NT2/D1 (cell line): ENCODE measurements at regions not wholly inside any gene's neighbourhood (a gene's known extent, or its start where the extent isn't known, plus 50 kb on each side); places are given as distances from the start of the nearest gene placed in this dataset.
A peak's percentile ranks its signal among the peaks of the same experiment; 100 is the strongest.

Experiments
- DNase-seq: peaks from one replicate; pipeline ENCODE4 v3.0.0-alpha.2; 2011; ENCODE audit warnings: low read depth, low spot score
- H3K27me3 ChIP-seq: 2 replicates; pipeline ENCODE4 v1.6.0; 2011; ENCODE audit warnings: mild to moderate bottlenecking; ENCODE audit not compliant: insufficient read length, insufficient read depth
- H3K36me3 ChIP-seq: 2 replicates; pipeline ENCODE4 v1.6.1; 2011; ENCODE audit warnings: mild to moderate bottlenecking, low read length, mixed read lengths; ENCODE audit not compliant: insufficient read depth, insufficient read length
- H3K4me1 ChIP-seq: 2 replicates; pipeline ENCODE4 v1.5.1; 2011; ENCODE audit not compliant: insufficient read depth, insufficient read length
- H3K4me3 ChIP-seq: 2 replicates; pipeline ENCODE4 v1.5.1; 2011; ENCODE audit warnings: low read depth; ENCODE audit not compliant: insufficient read length
- H3K9ac ChIP-seq: 2 replicates; pipeline ENCODE4 v1.6.0; 2011; ENCODE audit warnings: low read depth; ENCODE audit not compliant: insufficient read length
- H3K9me3 ChIP-seq: 2 replicates; pipeline ENCODE4 v1.5.1; 2011; ENCODE audit warnings: mild to moderate bottlenecking, low read length; ENCODE audit not compliant: insufficient read depth
- SUZ12 ChIP-seq: IDR thresholded peaks from 2 replicates; pipeline ENCODE4 v1.6.1; 2011; ENCODE audit not compliant: insufficient read length, insufficient read depth; ENCODE audit errors: extremely low read depth
- YY1 ChIP-seq: IDR thresholded peaks from 2 replicates; pipeline ENCODE4 v1.6.1; 2011; ENCODE audit not compliant: insufficient read length, insufficient read depth
- ZNF274 ChIP-seq: IDR thresholded peaks from 2 replicates; pipeline ENCODE4 v1.6.1; 2011; ENCODE audit warnings: mild to moderate bottlenecking, low read depth, low read length

DNA sequence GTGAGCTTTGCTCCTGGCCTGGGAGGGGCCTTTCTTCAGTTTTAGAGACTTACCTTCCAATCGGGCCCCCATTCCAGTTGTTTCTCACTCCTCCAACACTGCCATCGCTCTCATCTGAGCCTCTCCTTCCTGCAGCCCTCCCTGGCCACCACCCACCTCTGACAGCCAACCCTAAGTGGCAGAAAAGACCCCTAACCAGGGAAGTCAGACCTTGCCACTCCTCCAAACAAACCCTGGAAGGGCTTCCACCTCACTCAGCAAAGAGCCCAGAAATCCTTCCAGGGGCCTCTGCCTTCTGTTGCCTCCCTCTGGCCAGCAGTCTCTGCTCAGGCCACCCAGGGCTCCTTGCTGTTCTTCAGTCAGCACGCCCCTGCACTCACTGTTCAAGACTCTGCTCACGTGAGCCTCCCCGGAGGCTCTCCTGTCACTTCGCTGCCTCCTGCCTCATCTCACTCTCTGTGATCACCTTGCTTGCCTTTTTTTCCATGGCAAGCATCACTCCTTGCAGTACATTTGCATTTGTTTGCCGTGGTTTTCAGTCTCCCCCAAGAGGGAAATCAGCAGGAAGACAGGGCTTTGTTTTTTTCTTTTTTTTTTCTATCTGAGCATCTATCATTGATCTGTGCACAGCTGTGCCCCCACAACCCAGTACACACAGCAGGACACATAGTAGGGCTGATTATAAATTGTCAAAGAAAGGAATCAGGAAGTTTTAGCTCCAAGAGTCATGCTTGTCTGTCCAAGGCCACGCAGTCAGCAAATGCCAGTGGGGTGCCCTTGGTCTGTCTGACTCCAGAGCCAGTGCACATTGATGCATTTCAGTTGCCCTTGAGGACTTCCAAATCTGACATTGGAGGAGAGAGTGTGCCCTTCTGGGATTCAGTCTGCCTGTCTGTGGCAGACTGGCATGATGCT, 83.9 kb downstream of the INHBB start:
- H3K36me3 ChIP-seq = no peaks in the 10 kb centered on the region
- DNase-seq = peak; percentile 56
- H3K9ac ChIP-seq = peak overlapping the region; percentile 28
- no peaks in the 10 kb centered on the region for H3K9me3 ChIP-seq
- peaks cover 34% of the 10 kb centered on the region for H3K27me3 ChIP-seq
- TF ChIP-seq SUZ12 (no peak), ZNF274 (no peak), YY1 (no peak)
- H3K4me1 ChIP-seq = peaks cover 23% of the 10 kb centered on the region
- no peak overlapping the region for H3K4me3 ChIP-seq

DNA sequence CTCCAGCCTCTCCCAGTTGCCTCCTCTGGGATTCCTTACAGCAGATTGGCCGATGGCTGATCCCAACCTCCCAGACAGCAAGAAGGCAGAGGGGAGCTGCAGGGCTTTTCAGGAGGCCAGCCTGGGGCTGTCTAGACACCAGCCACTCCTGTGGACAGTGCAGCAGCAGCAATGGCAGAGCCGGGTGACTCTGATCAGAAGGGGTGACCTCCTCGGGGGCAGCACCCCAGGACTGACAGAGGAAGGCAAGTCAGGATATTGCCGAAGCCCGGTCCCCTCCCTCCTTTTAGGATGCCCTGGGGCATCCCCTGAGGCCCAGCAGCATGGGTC, 84.5 kb downstream of the INHBB start:
- TF ChIP-seq YY1 (no peak), SUZ12 (no peak), ZNF274 (no peak)
- H3K4me3 ChIP-seq = no peak overlapping the region
- no peak overlapping the region for H3K9ac ChIP-seq
- peaks cover 28% of the 10 kb centered on the region for H3K4me1 ChIP-seq
- no peaks in the 10 kb centered on the region for H3K36me3 ChIP-seq
- DNase-seq = no peak
- H3K27me3 ChIP-seq = peaks cover 40% of the 10 kb centered on the region
- no peaks in the 10 kb centered on the region for H3K9me3 ChIP-seq

DNA sequence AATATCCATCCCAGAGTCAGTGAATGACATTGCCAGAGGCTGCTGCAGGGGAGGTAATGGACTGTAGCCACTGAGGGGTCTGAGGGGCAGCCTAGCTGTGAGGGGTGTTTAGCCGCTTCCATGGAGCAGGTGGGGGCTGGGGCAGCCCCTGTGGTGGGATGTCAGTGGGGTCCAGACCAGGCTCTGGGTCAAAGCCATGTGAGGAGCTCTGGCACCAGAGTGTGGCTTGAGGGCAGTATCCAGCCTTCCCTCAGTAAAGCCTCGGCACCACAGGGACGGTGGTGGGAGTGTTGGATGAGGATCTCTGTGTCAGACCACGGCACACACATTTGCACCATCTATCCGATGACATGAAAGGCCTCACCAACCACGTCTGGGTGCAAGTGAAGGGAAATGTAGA, 85.0 kb downstream of the INHBB start:
- no peak overlapping the region for H3K4me3 ChIP-seq
- H3K4me1 ChIP-seq = peaks cover 28% of the 10 kb centered on the region
- no peak overlapping the region for H3K9ac ChIP-seq
- no peaks in the 10 kb centered on the region for H3K9me3 ChIP-seq
- DNase-seq = no peak
- H3K36me3 ChIP-seq = no peaks in the 10 kb centered on the region
- TF ChIP-seq SUZ12 (no peak), YY1 (no peak)
- H3K27me3 ChIP-seq = peaks cover 45% of the 10 kb centered on the region

DNA sequence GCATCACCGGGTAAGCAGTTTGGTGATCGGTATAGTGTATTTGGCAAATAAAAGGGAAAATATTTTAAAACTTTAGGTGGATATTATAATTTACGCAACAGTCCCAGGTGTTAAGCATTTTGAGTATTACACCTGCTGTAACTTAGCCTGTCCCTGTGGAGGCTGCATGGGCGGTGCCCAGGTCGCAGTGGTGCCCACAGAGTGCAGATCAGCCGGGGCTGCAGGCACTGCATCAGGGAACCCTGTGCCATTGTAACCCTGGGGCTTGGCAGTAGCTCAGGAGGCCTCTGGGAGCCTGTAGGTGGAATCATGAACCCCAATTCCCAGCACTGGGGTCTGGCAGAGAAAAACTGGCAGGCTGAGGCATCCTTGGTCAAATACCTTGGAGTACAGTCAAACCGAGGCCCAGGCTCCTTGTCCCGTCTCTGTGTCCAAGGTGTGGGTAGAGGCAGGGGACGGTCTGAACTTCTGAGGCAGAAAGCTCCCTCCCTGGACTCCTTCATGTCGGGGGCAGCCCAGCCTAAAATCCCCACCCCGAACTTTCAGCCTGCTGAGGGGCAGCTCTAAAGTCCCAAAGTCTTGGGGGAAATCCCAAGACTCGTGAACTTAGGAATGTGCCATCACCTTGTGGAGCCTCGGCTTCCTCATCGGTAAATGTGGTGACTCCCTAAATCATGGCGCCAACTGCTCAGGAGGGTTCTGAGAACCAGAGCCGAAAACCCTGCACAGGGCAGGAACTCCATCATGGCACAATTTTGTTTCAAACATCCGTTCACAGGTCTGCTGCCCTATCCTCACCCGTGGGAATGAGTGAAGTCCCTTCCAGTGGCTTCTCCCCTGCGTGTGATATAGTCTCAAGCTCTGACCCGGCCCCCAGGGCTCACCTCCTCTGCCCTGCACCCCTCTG, 85.7 kb downstream of the INHBB start:
- no peak overlapping the region for H3K9ac ChIP-seq
- TF ChIP-seq YY1 (no peak), ZNF274 (no peak), SUZ12 (no peak)
- peaks cover 28% of the 10 kb centered on the region for H3K4me1 ChIP-seq
- H3K27me3 ChIP-seq = peaks cover 47% of the 10 kb centered on the region
- no peak overlapping the region for H3K4me3 ChIP-seq
- no peaks in the 10 kb centered on the region for H3K9me3 ChIP-seq
- no peaks in the 10 kb centered on the region for H3K36me3 ChIP-seq
- no peak for DNase-seq

DNA sequence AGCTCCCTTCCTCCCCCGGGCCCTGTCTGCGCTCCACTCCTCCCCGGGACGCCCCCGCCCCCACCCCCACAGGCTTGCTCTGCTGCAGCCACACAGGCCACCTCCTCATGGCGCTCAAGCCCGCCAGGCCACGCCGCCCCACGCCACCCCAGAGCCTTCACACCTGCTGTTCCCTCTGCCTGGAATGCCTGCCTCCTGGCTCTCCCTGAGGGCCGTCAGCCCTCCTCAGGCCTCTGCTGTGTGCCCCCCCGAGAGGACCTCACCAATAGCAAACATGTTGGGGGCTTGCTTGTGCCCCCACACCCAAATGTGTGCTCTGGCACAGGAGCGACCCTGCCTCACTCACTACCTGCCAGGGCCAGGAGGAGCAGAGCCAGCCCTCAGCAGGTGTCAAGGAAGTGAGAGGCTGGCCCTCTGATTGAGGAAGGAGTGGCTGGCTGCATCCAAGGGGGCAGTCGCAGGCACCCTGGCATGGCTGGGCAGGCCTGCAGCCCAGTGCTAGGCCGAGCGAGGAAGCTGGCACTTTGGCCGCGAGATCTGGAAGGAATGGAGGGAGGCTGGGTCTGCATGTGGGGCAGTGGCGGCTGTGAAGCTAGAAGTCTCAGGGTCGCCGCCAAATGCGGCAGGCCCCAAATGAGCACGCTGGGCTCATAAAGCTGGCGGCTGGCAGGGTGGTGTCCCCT, 86.5 kb downstream of the INHBB start:
- Histone ChIP-seq H3K27me3 (peaks cover 49% of the 10 kb centered on the region), H3K36me3 (no peaks in the 10 kb centered on the region), H3K9me3 (no peaks in the 10 kb centered on the region), H3K9ac (peak overlapping the region; percentile 13), H3K4me3 (no peak overlapping the region), H3K4me1 (peaks cover 28% of the 10 kb centered on the region)
- TF ChIP-seq ZNF274 (no peak), SUZ12 (no peak), YY1 (no peak)
- DNase-seq = no peak

DNA sequence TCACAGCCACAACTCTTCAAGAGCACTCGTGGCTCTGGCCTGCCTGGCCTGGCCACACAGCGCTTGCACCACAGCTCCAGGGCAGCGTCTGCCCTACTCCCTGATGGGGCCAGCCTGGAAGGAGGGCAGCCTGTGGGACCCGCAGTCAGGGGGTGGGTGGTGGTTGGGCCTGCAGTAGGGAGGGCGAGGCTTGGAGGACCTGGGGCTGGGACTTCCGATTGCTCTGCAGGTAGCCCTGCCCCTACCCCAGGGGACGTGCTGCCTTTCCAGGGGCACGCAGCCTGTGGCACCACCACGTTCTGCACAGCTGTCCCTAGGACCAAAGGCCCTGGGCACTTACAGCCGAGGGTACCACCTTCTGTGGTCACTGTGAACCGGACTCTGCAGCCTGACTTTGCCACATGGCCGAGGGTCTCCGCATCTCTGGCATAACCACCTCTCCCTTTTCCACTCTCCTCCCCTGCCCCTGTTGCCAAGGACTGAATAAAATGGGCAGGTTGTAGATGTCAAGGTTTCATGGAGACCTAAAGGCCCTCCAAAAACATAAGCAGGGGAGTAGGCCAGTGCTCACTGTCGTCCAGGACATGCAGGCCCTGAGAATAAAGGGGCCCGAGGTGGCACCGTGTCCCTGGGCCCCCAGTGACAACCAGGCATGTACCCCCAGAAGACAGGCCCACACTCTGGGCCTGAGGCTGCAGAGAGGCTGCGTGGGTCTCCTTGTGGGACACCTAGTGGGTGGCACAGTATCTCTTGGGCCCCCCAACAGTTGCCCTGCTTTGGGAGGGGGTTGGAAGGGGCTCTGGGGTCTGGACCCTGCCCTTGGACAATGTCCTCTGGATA, 87.3 kb downstream of the INHBB start:
- DNase-seq = no peak
- TF ChIP-seq SUZ12 = no peak
- no peak for TF ChIP-seq YY1
- TF ChIP-seq ZNF274 = no peak
- Histone ChIP-seq H3K27me3 (peaks cover 56% of the 10 kb centered on the region), H3K4me3 (no peak overlapping the region), H3K4me1 (peaks cover 28% of the 10 kb centered on the region), H3K9ac (peak overlapping the region; percentile 13), H3K36me3 (no peaks in the 10 kb centered on the region), H3K9me3 (no peaks in the 10 kb centered on the region)
